HL-60 (cell line): ENCODE measurements at regions not wholly inside any gene's neighbourhood (a gene's known extent, or its start where the extent isn't known, plus 50 kb on each side); places are given as distances from the start of the nearest gene placed in this dataset.

Source experiments
- GABPA ChIP-seq: IDR thresholded peaks from 2 replicates; pipeline ENCODE4 v1.6.1; 2012; ENCODE audit warnings: low read depth
- POLR2AphosphoS5 ChIP-seq: IDR thresholded peaks from 2 replicates; pipeline ENCODE4 v1.6.1; 2012; ENCODE audit warnings: low read depth
- SPI1 ChIP-seq: IDR thresholded peaks from 2 replicates; pipeline ENCODE4 v1.6.1; 2012; ENCODE audit warnings: low read depth, mild to moderate bottlenecking, borderline replicate concordance
- TF ChIP-seq, protein P1 (sequence below): IDR thresholded peaks from one replicate; pipeline ENCODE4 v1.5.1; 2011; ENCODE audit warnings: low read length, control low read depth, inconsistent platforms; ENCODE audit not compliant: insufficient read depth
- TF ChIP-seq, protein P2 (sequence below): IDR thresholded peaks from 2 replicates; pipeline ENCODE4 v1.6.1; 2012; ENCODE audit warnings: low read depth; ENCODE audit not compliant: insufficient replicate concordance

DNA sequence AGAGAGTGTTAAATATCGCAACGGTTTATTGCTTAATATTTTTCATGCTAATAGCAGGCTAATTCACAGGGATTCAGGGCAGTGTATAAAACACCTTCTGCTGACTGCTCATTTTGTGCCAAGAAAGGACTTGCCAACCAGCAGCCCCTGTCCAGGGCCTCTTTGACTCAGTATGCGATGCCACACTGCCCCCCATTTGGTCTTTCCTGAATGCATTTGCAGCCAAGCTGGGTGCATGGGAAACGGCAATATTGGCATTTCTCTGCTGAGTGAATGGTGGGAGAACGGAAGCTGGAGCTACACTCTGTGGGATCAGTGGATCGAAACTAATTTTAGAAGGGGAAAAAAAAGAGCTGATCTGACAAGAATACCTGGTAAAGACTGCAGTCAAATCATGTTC, 152.9 kb upstream of the C16orf82 start:
- TF ChIP-seq, protein P1, sequence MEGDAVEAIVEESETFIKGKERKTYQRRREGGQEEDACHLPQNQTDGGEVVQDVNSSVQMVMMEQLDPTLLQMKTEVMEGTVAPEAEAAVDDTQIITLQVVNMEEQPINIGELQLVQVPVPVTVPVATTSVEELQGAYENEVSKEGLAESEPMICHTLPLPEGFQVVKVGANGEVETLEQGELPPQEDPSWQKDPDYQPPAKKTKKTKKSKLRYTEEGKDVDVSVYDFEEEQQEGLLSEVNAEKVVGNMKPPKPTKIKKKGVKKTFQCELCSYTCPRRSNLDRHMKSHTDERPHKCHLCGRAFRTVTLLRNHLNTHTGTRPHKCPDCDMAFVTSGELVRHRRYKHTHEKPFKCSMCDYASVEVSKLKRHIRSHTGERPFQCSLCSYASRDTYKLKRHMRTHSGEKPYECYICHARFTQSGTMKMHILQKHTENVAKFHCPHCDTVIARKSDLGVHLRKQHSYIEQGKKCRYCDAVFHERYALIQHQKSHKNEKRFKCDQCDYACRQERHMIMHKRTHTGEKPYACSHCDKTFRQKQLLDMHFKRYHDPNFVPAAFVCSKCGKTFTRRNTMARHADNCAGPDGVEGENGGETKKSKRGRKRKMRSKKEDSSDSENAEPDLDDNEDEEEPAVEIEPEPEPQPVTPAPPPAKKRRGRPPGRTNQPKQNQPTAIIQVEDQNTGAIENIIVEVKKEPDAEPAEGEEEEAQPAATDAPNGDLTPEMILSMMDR: no peak
- TF ChIP-seq, protein P2, sequence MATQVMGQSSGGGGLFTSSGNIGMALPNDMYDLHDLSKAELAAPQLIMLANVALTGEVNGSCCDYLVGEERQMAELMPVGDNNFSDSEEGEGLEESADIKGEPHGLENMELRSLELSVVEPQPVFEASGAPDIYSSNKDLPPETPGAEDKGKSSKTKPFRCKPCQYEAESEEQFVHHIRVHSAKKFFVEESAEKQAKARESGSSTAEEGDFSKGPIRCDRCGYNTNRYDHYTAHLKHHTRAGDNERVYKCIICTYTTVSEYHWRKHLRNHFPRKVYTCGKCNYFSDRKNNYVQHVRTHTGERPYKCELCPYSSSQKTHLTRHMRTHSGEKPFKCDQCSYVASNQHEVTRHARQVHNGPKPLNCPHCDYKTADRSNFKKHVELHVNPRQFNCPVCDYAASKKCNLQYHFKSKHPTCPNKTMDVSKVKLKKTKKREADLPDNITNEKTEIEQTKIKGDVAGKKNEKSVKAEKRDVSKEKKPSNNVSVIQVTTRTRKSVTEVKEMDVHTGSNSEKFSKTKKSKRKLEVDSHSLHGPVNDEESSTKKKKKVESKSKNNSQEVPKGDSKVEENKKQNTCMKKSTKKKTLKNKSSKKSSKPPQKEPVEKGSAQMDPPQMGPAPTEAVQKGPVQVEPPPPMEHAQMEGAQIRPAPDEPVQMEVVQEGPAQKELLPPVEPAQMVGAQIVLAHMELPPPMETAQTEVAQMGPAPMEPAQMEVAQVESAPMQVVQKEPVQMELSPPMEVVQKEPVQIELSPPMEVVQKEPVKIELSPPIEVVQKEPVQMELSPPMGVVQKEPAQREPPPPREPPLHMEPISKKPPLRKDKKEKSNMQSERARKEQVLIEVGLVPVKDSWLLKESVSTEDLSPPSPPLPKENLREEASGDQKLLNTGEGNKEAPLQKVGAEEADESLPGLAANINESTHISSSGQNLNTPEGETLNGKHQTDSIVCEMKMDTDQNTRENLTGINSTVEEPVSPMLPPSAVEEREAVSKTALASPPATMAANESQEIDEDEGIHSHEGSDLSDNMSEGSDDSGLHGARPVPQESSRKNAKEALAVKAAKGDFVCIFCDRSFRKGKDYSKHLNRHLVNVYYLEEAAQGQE: no peak
- TF ChIP-seq POLR2AphosphoS5 (no peak), GABPA (no peak), SPI1 (no peak)
